Left cardiac atrium (tissue), 4 donors: ENCODE measurements at regions not wholly inside any gene's neighbourhood (a gene's known extent, or its start where the extent isn't known, plus 50 kb on each side); places are given as distances from the start of the nearest gene placed in this dataset.
A peak's percentile ranks its signal among the peaks of the same experiment; 100 is the strongest.
"Not testable (repeated sequence)": the region's sequence is repeated elsewhere in the genome, so short reads cannot be mapped to it uniquely, and the experiment has no call there.

Experiments used
- ATAC-seq, 2 donors: fragments of 200-7000 bp; cut with Tn5 transposase; one replicate each; pipeline ENCODE4 v1.9.1; 2020; ENCODE audit warnings: mild to moderate bottlenecking in 2 of 2, moderate library complexity in 2 of 2
- DNase-seq: peaks from one replicate; pipeline ENCODE4 v3.0.0-alpha.2; 2020
- intact Hi-C, 2 donors: fragments of 100-400 bp; cut with DNase I; formaldehyde crosslinking; loops; one replicate each; pipeline versions ENCODE4 v1.14.1 to v1.15.1; 2022 to 2023
- donor health status: DM: no; HTN: yes; CAD: no.
- donor health status: DM: no; HTN: yes; CAD: no; lungs with severe emphysema.
- donor health status: DM: yes; HTN: yes; CAD: no.
- donor health status: Dilated cardiomyopathy.

DNA sequence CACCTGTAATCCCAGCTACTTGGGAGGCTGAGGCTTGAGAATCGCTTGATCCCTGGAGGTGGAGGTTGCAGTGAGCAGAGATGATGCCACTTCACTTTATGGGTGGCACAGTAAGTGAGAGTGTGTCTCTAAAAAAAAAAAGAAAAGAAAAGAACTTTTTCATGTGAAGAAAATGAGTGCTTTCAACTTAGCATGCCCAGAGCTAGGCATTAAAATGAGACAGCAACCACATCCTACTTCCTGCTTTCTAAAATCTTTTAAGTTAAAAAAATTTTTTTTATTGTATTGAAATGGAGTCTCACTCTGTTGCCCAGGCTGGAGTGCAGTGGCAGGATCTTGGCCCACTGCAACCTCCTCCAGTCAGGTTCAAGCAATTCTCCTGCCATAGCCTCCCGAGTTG, 170.4 kb upstream of the NOTCH2NLA start:
- ATAC-seq: peak in 1 of 2 donors; percentile 30
- intact Hi-C loops, DNase-seq: not testable (repeated sequence)

- intact Hi-C loops, ATAC-seq, DNase-seq: not testable (repeated sequence)
Measured at GRCh38 chr1:146396801-146397200, 168.0 kb upstream of the NOTCH2NLA start.

GRCh38 chr1:146396242-146396641, 167.4 kb upstream of the NOTCH2NLA start:
- intact Hi-C loops: not testable (repeated sequence)
- DNase-seq: peak; percentile 39
- ATAC-seq: peak in 1 of 2 donors; percentile 44

GRCh38 chr1:146393796-146394195, 165.0 kb upstream of the NOTCH2NLA start:
- intact Hi-C loops, ATAC-seq, DNase-seq: not testable (repeated sequence)

DNA sequence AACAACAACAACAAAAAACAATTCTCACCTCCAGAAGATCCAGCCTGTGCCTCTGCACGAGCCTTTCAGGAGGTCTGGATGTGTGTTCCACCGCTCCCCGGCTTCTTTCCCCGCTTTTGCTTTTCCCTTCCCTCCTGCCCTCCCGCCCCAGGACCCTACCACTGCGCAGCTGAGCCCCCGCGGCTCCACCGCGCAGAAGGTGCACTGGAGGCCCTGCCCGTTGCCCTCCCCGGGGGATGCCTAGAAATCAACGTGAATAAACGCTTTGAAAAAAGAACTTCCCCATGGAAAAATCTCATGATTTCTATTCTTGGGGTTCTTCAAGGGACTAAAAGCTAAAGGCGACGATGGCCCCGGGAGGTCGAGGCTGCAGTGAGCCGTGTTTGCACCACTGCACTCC, 164.3 kb upstream of the NOTCH2NLA start:
- DNase-seq, intact Hi-C loops, ATAC-seq: not testable (repeated sequence)

GRCh38 chr1:146389178-146389577, 160.4 kb upstream of the NOTCH2NLA start:
- intact Hi-C loops, ATAC-seq, DNase-seq: not testable (repeated sequence)

GRCh38 chr1:146387750-146388469, 159.1 kb upstream of the NOTCH2NLA start:
- intact Hi-C loops, DNase-seq: not testable (repeated sequence)
- peak in 1 of 2 donors; percentile 15 for ATAC-seq

GRCh38 chr1:146386851-146387749, 158.3 kb upstream of the NOTCH2NLA start:
- DNase-seq (peak; percentile 72), ATAC-seq (peak; percentile 98 to 99)
- intact Hi-C loops: not testable (repeated sequence)

- intact Hi-C loops, ATAC-seq, DNase-seq: not testable (repeated sequence)
Measured at GRCh38 chr1:146381196-146381595, 152.4 kb upstream of the NOTCH2NLA start.

- DNase-seq: peak; percentile 67
- intact Hi-C loops: not testable (repeated sequence)
- peak; percentile 90 to 96 for ATAC-seq
Measured at GRCh38 chr1:146376708-146377496, 148.1 kb upstream of the NOTCH2NLA start.

- ATAC-seq: peak; percentile 87 to 90
- intact Hi-C loops: not testable (repeated sequence)
- peak; percentile 90 for DNase-seq
Measured at GRCh38 chr1:146376309-146376707, 147.5 kb upstream of the NOTCH2NLA start.

- not testable (repeated sequence) for ATAC-seq
Measured at GRCh38 chr1:146375108-146375507, 146.3 kb upstream of the NOTCH2NLA start.

DNA sequence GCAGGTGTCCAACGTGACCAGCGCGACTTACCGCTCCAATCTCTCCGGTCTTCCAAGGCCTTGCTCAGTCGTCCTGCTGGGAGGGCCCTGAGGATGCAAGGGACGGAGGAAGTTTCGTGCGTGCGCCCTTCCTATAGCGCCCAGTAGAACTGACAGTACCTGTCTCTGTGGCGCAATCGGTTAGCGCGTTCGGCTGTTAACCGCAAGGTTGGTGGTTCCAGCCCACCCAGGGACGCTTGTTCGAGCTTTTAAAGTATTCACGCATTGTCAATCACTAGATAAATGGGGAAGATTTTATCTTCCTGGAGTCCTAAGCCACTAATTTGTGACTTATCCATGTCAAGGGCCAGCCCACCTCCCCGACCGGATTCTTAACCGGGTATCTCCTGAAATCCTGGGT, 141.1 kb upstream of the NOTCH2NLA start:
- intact Hi-C loops: not testable (repeated sequence)
- DNase-seq: peak; percentile 30

More at GRCh38 chr1:146375108-146375507, 146.3 kb upstream of the NOTCH2NLA start:
- intact Hi-C loops, DNase-seq: not testable (repeated sequence)

GRCh38 chr1:146355373-146355772, 126.6 kb upstream of the NOTCH2NLA start:
- DNase-seq, ATAC-seq, intact Hi-C loops: not testable (repeated sequence)

More for the DNA sequence above, 141.1 kb upstream of the NOTCH2NLA start:
- ATAC-seq: not testable (repeated sequence)

DNA sequence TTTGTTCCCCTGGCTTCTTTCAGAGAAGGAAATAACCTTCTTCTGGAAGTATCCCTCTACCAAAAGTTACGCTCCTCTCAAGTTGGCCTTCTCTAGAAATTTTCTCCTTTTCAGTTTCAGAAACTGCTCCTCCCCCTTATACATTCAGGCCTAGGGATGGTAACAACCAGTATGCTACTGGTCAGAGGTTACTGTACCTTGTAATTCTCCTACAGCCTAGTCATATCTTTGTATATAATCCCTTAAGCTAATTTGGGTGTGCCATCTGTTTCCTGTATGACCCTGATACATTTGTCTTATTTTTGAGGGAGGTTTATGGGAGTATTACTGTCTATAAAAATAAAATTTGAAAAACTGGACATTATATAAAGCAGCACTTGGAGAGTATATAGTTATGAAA, 98.0 kb upstream of the NOTCH2NLA start:
- intact Hi-C loops, DNase-seq, ATAC-seq: not testable (repeated sequence)

GRCh38 chr1:146324463-146324862, 95.6 kb upstream of the NOTCH2NLA start:
- intact Hi-C loops, DNase-seq, ATAC-seq: not testable (repeated sequence)

DNA sequence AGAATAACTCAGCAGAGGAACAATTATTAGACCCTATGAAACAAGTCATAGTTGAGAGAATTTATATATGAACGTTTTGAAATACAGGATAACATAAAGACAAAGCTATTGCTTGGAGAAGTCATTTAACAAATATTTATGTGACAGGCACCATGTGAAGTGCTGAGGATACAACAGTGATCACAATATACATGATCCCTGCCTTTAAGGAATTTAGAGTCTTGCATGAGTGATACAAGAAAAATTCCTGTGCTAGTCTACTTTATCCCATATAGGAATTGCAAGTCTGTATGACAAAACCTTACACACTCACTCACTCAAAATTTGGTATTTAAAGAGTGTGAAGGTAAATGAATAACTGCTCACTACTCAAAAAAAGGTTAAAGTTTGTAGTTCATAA, 94.5 kb upstream of the NOTCH2NLA start:
- ATAC-seq, intact Hi-C loops, DNase-seq: not testable (repeated sequence)

- DNase-seq, intact Hi-C loops: not testable (repeated sequence)
- ATAC-seq: peak; percentile 90 to 92
Measured at GRCh38 chr1:146322893-146323292, 94.1 kb upstream of the NOTCH2NLA start.

- DNase-seq, intact Hi-C loops: not testable (repeated sequence)
- peak in 1 of 2 donors; percentile 23 for ATAC-seq
Measured at GRCh38 chr1:146318715-146319114, 89.9 kb upstream of the NOTCH2NLA start.
